Neuronal stem cell (in vitro differentiated cells): ENCODE measurements at regions not wholly inside any gene's neighbourhood (a gene's known extent, or its start where the extent isn't known, plus 50 kb on each side); places are given as distances from the start of the nearest gene placed in this dataset.

Experiments used
- DNase-seq: peaks from one replicate; pipeline ENCODE4 v3.0.0-alpha.2; 2013; ENCODE audit warnings: low spot score
- H2AFZ ChIP-seq: one replicate; pipeline ENCODE4 v1.6.1; 2013; ENCODE audit warnings: mild to moderate bottlenecking, low read length, inconsistent platforms
- H2AK5ac ChIP-seq: 2 replicates; pipeline ENCODE4 v1.6.1; 2013; ENCODE audit warnings: low read depth, mild to moderate bottlenecking, inconsistent platforms, low read length, moderate library complexity, mixed read lengths
- H2BK120ac ChIP-seq: 2 replicates; pipeline ENCODE4 v1.6.1; 2013; ENCODE audit warnings: low read depth, mild to moderate bottlenecking, inconsistent platforms, low read length, moderate library complexity, mixed read lengths
- H2BK12ac ChIP-seq: one replicate; pipeline ENCODE4 v1.6.1; 2013; ENCODE audit warnings: low read length, inconsistent platforms
- H2BK15ac ChIP-seq: 2 replicates; pipeline ENCODE4 v1.6.1; 2013; ENCODE audit warnings: mild to moderate bottlenecking, low read length, inconsistent platforms, mixed read lengths
- H2BK5ac ChIP-seq: one replicate; pipeline ENCODE4 v1.6.1; 2013; ENCODE audit warnings: inconsistent platforms, mild to moderate bottlenecking, low read length, moderate library complexity
- H3K14ac ChIP-seq: one replicate; pipeline ENCODE4 v1.6.1; 2013; ENCODE audit warnings: low read length, inconsistent platforms
- H3K18ac ChIP-seq: 2 replicates; pipeline ENCODE4 v1.6.1; 2013; ENCODE audit warnings: low read length, inconsistent platforms
- H3K23ac ChIP-seq: 2 replicates; pipeline ENCODE4 v1.6.1; 2013; ENCODE audit warnings: low read depth, mild to moderate bottlenecking, mixed read lengths, low read length, inconsistent platforms; ENCODE audit not compliant: poor library complexity
- H3K27ac ChIP-seq: replicated peaks from 3 replicates; pipeline ENCODE4 v1.5.1; 2013; ENCODE audit warnings: low read length, inconsistent platforms
- H3K27me3 ChIP-seq, 3 experiments: 2 replicates each; pipeline ENCODE4 v1.6.1; 2013; ENCODE audit warnings: low read length in 3 of 3, mild to moderate bottlenecking in 2 of 3, inconsistent platforms in 1 of 3, low read depth in 1 of 3, mixed read lengths in 1 of 3, moderate library complexity in 1 of 3; ENCODE audit not compliant: control insufficient read depth in 3 of 3, insufficient read depth in 3 of 3
- H3K36me3 ChIP-seq, 2 donors: replicated peaks in 1 of 2; 2 replicates each; pipeline ENCODE4 v1.6.1; 2013; ENCODE audit warnings: low read length in 2 of 2; ENCODE audit not compliant: control insufficient read depth in 2 of 2, insufficient read depth in 2 of 2
- H3K4ac ChIP-seq: 2 replicates; pipeline ENCODE4 v1.6.1; 2013; ENCODE audit warnings: inconsistent platforms, mild to moderate bottlenecking, low read length, moderate library complexity
- H3K4me1 ChIP-seq, 2 donors: 1 replicate in 1 of 2; 2 replicates in 1 of 2; pipeline ENCODE4 v1.6.1; 2013; ENCODE audit warnings: low read length in 2 of 2, low read depth in 1 of 2; ENCODE audit not compliant: control insufficient read depth in 2 of 2, insufficient read depth in 1 of 2
- H3K4me2 ChIP-seq: one replicate; pipeline ENCODE4 v1.6.1; 2013; ENCODE audit warnings: mild to moderate bottlenecking, low read length, inconsistent platforms; ENCODE audit not compliant: insufficient read depth, poor library complexity, severe bottlenecking
- H3K4me3 ChIP-seq, 2 donors: 2 replicates each; pipeline ENCODE4 v1.5.1; 2013; ENCODE audit warnings: low read length in 2 of 2, mild to moderate bottlenecking in 2 of 2, inconsistent platforms in 1 of 2, moderate library complexity in 1 of 2
- H3K79me1 ChIP-seq: one replicate; pipeline ENCODE4 v1.6.1; 2013; ENCODE audit warnings: low read depth, mild to moderate bottlenecking, inconsistent platforms, low read length, moderate library complexity
- H3K9ac ChIP-seq: one replicate; pipeline ENCODE4 v1.6.1; 2013; ENCODE audit warnings: mild to moderate bottlenecking, low read depth, low read length, inconsistent platforms; ENCODE audit not compliant: poor library complexity
- H3K9me3 ChIP-seq, 2 donors: replicated peaks in 1 of 2; 2 replicates each; pipeline versions ENCODE3 to v1.6.1; 2013; ENCODE audit warnings: low read length in 2 of 2, mild to moderate bottlenecking in 2 of 2, inconsistent platforms in 1 of 2, low read depth in 1 of 2, mixed read lengths in 1 of 2, moderate library complexity in 1 of 2; ENCODE audit not compliant: control insufficient read depth in 2 of 2, insufficient read depth in 1 of 2
- H4K8ac ChIP-seq: one replicate; pipeline ENCODE4 v1.6.1; 2013; ENCODE audit warnings: low read depth, mild to moderate bottlenecking, inconsistent platforms, low read length, moderate library complexity
- H4K91ac ChIP-seq: one replicate; pipeline ENCODE4 v1.6.1; 2013; ENCODE audit warnings: low read length, low read depth, mild to moderate bottlenecking, inconsistent platforms; ENCODE audit not compliant: poor library complexity
- WGBS, 2 donors: extraction: QIAGEN DNeasy Blood & Tissue Kit; methylation state at CpG; one replicate each; pipeline ENCODE4 v1.1.7; 2013; ENCODE audit warnings: missing lambda C conversion rate in 2 of 2, mixed read lengths in 1 of 2; ENCODE audit not compliant: insufficient read length in 2 of 2, insufficient replicate concordance in 1 of 2; ENCODE audit errors: extremely low coverage in 2 of 2; 5-methylcytosine and 5-hydroxymethylcytosine counted together

GRCh38 chr18:30066288-30066687, 976.3 kb downstream of the DSC3 start:
- WGBS, 2 donors, result no CpG with 5 or more reads among the region's 3 CpGs
- H2AK5ac ChIP-seq, result no peak overlapping the region
- no peak overlapping the region for H3K14ac ChIP-seq
- no peak overlapping the region for H3K27ac ChIP-seq
- no peak overlapping the region for H3K23ac ChIP-seq
- H3K27me3 ChIP-seq, result no peaks in the 10 kb centered on the region
- no peaks in the 10 kb centered on the region for H3K4me1 ChIP-seq
- H3K36me3 ChIP-seq, result no peaks in the 10 kb centered on the region
- H3K4me3 ChIP-seq, result no peak overlapping the region
- no peak overlapping the region for H3K18ac ChIP-seq
- H3K79me1 ChIP-seq, result no peaks in the 10 kb centered on the region
- no peak overlapping the region for H2AFZ ChIP-seq
- no peak overlapping the region for H2BK15ac ChIP-seq
- DNase-seq, result no peak
- no peak overlapping the region for H3K4me2 ChIP-seq
- H3K4ac ChIP-seq, result no peak overlapping the region
- no peak overlapping the region for H4K8ac ChIP-seq
- H2BK12ac ChIP-seq, result no peak overlapping the region
- no peaks in the 10 kb centered on the region for H3K9me3 ChIP-seq
- no peak overlapping the region for H3K9ac ChIP-seq
- no peak overlapping the region for H2BK5ac ChIP-seq
- no peak overlapping the region for H2BK120ac ChIP-seq
- no peak overlapping the region for H4K91ac ChIP-seq

GRCh38 chr18:30057398-30057797, 985.1 kb downstream of the DSC3 start:
- no peaks in the 10 kb centered on the region for H3K79me1 ChIP-seq

GRCh38 chr18:30056528-30056927, 986.0 kb downstream of the DSC3 start:
- no peak overlapping the region for H2AFZ ChIP-seq
- H3K4me2 ChIP-seq, result no peak overlapping the region
- no peak overlapping the region for H2BK120ac ChIP-seq
- no peak overlapping the region for H3K27ac ChIP-seq
- no peaks in the 10 kb centered on the region for H3K9me3 ChIP-seq
- H3K4ac ChIP-seq, result no peak overlapping the region
- H3K9ac ChIP-seq, result no peak overlapping the region
- H3K4me3 ChIP-seq, result no peak overlapping the region
- WGBS, 2 donors, result no CpG with 5 or more reads among the region's 2 CpGs
- H3K18ac ChIP-seq, result no peak overlapping the region
- H3K27me3 ChIP-seq, result no peaks in the 10 kb centered on the region
- DNase-seq, result no peak
- H4K8ac ChIP-seq, result no peak overlapping the region
- no peaks in the 10 kb centered on the region for H3K4me1 ChIP-seq
- no peak overlapping the region for H2BK5ac ChIP-seq
- no peak overlapping the region for H4K91ac ChIP-seq
- no peaks in the 10 kb centered on the region for H3K36me3 ChIP-seq
- H2BK12ac ChIP-seq, result no peak overlapping the region
- H3K79me1 ChIP-seq, result no peaks in the 10 kb centered on the region
- H3K23ac ChIP-seq, result no peak overlapping the region
- H2BK15ac ChIP-seq, result no peak overlapping the region
- no peak overlapping the region for H3K14ac ChIP-seq
- H2AK5ac ChIP-seq, result no peak overlapping the region

More at GRCh38 chr18:30057398-30057797, 985.1 kb downstream of the DSC3 start:
- Histone ChIP-seq H3K4me2 (no peak overlapping the region), H3K4me1 (no peaks in the 10 kb centered on the region), H2BK12ac (no peak overlapping the region), H2AFZ (no peak overlapping the region), H3K36me3 (no peaks in the 10 kb centered on the region), H3K9me3 (no peaks in the 10 kb centered on the region), H2BK5ac (no peak overlapping the region), H2BK120ac (no peak overlapping the region), H4K8ac (no peak overlapping the region), H4K91ac (no peak overlapping the region), H3K9ac (no peak overlapping the region), H3K4ac (no peak overlapping the region), H3K27ac (no peak overlapping the region), H2AK5ac (no peak overlapping the region), H3K4me3 (no peak overlapping the region), H2BK15ac (no peak overlapping the region), H3K14ac (no peak overlapping the region), H3K23ac (no peak overlapping the region), H3K18ac (no peak overlapping the region), H3K27me3 (no peaks in the 10 kb centered on the region)
- no peak for DNase-seq

GRCh38 chr18:30044496-30044895, 998.0 kb downstream of the DSC3 start:
- Histone ChIP-seq H2BK12ac (no peak overlapping the region), H2BK5ac (no peak overlapping the region), H3K4me1 (no peaks in the 10 kb centered on the region), H3K79me1 (no peaks in the 10 kb centered on the region), H3K9ac (no peak overlapping the region), H3K23ac (no peak overlapping the region), H3K4me3 (no peak overlapping the region), H3K9me3 (no peaks in the 10 kb centered on the region), H3K4me2 (no peak overlapping the region), H2BK120ac (no peak overlapping the region), H4K91ac (no peak overlapping the region), H3K14ac (no peak overlapping the region), H3K27me3 (no peaks in the 10 kb centered on the region), H3K18ac (no peak overlapping the region), H2AK5ac (no peak overlapping the region), H4K8ac (no peak overlapping the region), H2BK15ac (no peak overlapping the region), H3K4ac (no peak overlapping the region), H3K36me3 (no peaks in the 10 kb centered on the region), H2AFZ (no peak overlapping the region), H3K27ac (no peak overlapping the region)
- DNase-seq, result no peak
- WGBS, 2 donors, result no CpG with 5 or more reads among the region's 5 CpGs
